ENCODE measurements at regions not wholly inside any gene's neighbourhood (a gene's known extent, or its start where the extent isn't known, plus 50 kb on each side); places are given as distances from the start of the nearest gene placed in this dataset.
"Not testable (repeated sequence)": the region's sequence is repeated elsewhere in the genome, so short reads cannot be mapped to it uniquely, and the experiment has no call there.

DNA sequence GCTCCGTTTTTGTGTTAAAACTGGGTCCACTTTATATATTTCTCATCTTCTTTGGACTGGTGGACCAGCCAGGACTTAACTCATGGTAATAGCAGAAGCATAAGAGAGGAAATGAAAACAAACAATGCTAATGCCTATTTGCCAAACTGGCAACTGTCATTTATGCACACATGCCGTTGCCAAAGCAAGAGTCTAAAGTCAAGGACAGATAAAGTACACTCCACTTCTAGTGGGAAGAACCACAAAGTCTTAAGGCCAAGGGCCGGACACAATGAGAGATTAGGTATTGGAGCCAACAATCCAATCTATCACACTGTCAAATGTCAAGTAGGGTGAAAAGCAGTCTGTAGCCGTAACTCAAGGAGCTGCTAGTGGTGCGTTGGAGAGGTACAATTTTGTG is 157.7 kb downstream of the LYPLAL1 start:
- Histone ChIP-seq H3K4me1 (ENCODE audit: control insufficient read depth, insufficient read depth, low read length) (no peaks in the 10 kb centered on the region), H3K27me3 (ENCODE audit: control insufficient read depth, insufficient read depth, low read length, poor library complexity, severe bottlenecking) (no peaks in the 10 kb centered on the region), H3K4me3 (ENCODE audit: insufficient read depth, low read depth, low read length) (no peak overlapping the region), H3K36me3 (ENCODE audit: control insufficient read depth, insufficient read depth, low read length) (no peaks in the 10 kb centered on the region), H3K9me3 (ENCODE audit: control insufficient read depth, low read length) (no peaks in the 10 kb centered on the region), H3K27ac (ENCODE audit: insufficient read depth, low read depth, low read length, poor library complexity, severe bottlenecking) (no peak overlapping the region)
- WGBS, 2 experiments = 91 to 96% methylated on average over 5 of the region's 5 CpGs

DNA sequence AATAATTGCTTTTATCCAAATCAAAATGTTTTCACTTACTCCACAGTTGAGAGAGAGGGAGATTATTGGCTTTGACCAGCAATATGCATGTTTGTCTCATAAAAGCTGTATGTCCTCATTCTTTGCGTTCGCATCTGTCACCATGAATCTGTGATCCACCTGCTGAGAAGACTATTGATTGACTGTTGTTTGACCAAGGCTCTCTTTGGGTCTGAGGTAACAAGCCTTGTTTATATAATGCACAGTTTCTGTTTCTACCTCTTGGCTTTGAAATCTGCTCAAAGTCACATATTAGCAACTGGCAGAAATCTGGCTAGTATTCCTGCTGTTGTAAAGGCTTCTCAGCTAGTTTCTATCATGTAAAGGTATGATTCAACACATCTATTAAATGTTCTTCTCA is 157.0 kb downstream of the LYPLAL1 start:
- no peak overlapping the region for H3K4me3 ChIP-seq (ENCODE audit: insufficient read depth, low read depth, low read length)
- 75 to 76% methylated on average over 2 of the region's 2 CpGs for WGBS, 2 experiments
- H3K9me3 ChIP-seq (ENCODE audit: control insufficient read depth, low read length) = no peaks in the 10 kb centered on the region

DNA sequence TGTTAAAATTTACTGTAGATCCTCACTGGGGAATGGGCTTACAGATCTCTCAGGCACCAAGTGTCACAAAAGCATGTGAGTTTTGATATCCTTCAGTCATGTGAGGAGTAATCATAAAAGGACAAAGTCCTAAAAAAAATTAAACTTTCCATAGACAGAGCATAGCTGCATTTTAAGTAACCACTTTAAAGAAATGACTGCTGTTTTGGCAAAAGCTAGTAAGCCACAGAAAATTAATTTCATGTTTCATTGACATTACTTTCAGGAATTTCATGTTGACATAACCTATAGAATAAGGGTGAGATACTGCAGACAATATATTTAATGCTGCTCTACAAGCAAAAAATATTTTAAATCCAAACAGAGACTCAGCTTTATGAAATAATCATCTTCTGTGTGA is 156.3 kb downstream of the LYPLAL1 start:
- Histone ChIP-seq H3K4me3 (ENCODE audit: insufficient read depth, low read depth, low read length) (no peak overlapping the region), H3K27ac (ENCODE audit: insufficient read depth, low read depth, low read length, poor library complexity, severe bottlenecking) (no peak overlapping the region), H3K9me3 (ENCODE audit: control insufficient read depth, low read length) (no peaks in the 10 kb centered on the region), H3K27me3 (ENCODE audit: control insufficient read depth, insufficient read depth, low read length, poor library complexity, severe bottlenecking) (no peaks in the 10 kb centered on the region), H3K36me3 (ENCODE audit: control insufficient read depth, insufficient read depth, low read length) (no peaks in the 10 kb centered on the region), H3K4me1 (ENCODE audit: control insufficient read depth, insufficient read depth, low read length) (no peaks in the 10 kb centered on the region)

More for the DNA sequence above, 157.0 kb downstream of the LYPLAL1 start:
- no peak overlapping the region for H3K27ac ChIP-seq (ENCODE audit: insufficient read depth, low read depth, low read length, poor library complexity, severe bottlenecking)
- no peaks in the 10 kb centered on the region for H3K36me3 ChIP-seq (ENCODE audit: control insufficient read depth, insufficient read depth, low read length)
- no peaks in the 10 kb centered on the region for H3K4me1 ChIP-seq (ENCODE audit: control insufficient read depth, insufficient read depth, low read length)
- no peaks in the 10 kb centered on the region for H3K27me3 ChIP-seq (ENCODE audit: control insufficient read depth, insufficient read depth, low read length, poor library complexity, severe bottlenecking)

DNA sequence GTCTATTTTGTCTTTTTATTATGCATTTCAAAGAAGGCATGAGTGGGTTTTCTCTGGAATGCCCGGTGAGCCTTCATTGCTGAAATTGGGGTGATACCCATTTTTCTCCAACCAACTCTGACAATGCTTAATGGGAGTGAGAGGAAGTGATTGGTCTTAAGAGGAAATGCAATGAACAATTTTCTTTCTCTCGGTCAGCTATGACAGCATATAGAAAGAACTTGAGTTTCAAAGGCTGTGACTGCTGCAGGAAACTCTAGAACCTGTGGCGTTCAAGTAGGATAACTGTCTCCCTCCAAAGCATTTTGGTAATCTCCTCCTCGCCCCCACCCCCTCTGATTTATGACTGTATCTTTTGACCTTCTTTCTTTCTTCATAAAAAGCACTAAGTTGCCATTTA is 155.9 kb downstream of the LYPLAL1 start:
- H3K9me3 ChIP-seq (ENCODE audit: control insufficient read depth, low read length) = no peaks in the 10 kb centered on the region
- H3K36me3 ChIP-seq (ENCODE audit: control insufficient read depth, insufficient read depth, low read length) = no peaks in the 10 kb centered on the region
- no peak overlapping the region for H3K4me3 ChIP-seq (ENCODE audit: insufficient read depth, low read depth, low read length)
- WGBS, 2 experiments = 86 to 89% methylated on average over 4 of the region's 4 CpGs
- H3K27ac ChIP-seq (ENCODE audit: insufficient read depth, low read depth, low read length, poor library complexity, severe bottlenecking) = no peak overlapping the region
- H3K4me1 ChIP-seq (ENCODE audit: control insufficient read depth, insufficient read depth, low read length) = no peaks in the 10 kb centered on the region
- no peaks in the 10 kb centered on the region for H3K27me3 ChIP-seq (ENCODE audit: control insufficient read depth, insufficient read depth, low read length, poor library complexity, severe bottlenecking)

DNA sequence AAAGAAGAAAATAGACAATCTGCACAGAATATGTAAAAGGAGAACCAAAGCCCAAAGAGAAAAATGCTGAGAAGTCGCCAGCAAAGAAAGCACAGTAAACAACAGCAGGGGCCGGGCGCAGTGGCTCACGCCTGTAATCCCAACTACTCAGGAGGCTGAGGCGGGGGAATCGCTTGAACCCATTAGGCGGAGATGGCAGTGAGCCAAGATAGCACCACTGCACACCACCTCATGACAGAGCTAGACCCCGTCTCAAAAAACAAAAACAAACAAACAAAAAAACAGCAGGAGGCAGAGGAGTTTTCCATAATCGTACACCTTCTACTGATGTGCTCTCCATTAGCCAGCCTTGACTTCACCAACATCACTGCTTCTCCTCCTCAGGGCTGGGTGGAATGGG is 153.2 kb downstream of the LYPLAL1 start:
- no peaks in the 10 kb centered on the region for H3K27me3 ChIP-seq (ENCODE audit: control insufficient read depth, insufficient read depth, low read length, poor library complexity, severe bottlenecking)
- no peak overlapping the region for H3K27ac ChIP-seq (ENCODE audit: insufficient read depth, low read depth, low read length, poor library complexity, severe bottlenecking)
- no peaks in the 10 kb centered on the region for H3K4me1 ChIP-seq (ENCODE audit: control insufficient read depth, insufficient read depth, low read length)
- no peaks in the 10 kb centered on the region for H3K9me3 ChIP-seq (ENCODE audit: control insufficient read depth, low read length)
- H3K4me3 ChIP-seq (ENCODE audit: insufficient read depth, low read depth, low read length) = no peak overlapping the region
- WGBS, 2 experiments = 92% methylated on average over 9 of the region's 9 CpGs
- no peaks in the 10 kb centered on the region for H3K36me3 ChIP-seq (ENCODE audit: control insufficient read depth, insufficient read depth, low read length)

DNA sequence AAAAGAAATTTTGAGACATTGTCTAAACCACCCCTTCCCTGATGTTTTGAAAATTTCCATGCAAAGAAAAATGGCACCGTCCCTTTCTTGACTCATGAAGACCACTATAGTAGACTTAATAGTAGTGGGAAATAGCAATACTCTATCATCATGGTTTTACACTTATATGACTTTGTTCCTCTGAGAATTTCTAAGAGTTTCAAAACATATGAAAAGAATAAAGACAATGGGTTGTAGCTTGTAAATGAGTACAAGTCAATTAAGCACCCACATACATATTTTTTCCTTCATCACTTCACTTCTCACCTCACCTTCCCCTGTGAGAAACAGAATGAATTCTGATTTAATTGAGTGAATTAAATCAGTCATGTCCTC is 151.7 kb downstream of the LYPLAL1 start:
- Histone ChIP-seq H3K36me3 (ENCODE audit: control insufficient read depth, insufficient read depth, low read length) (no peaks in the 10 kb centered on the region), H3K4me1 (ENCODE audit: control insufficient read depth, insufficient read depth, low read length) (no peaks in the 10 kb centered on the region), H3K9me3 (ENCODE audit: control insufficient read depth, low read length) (no peaks in the 10 kb centered on the region), H3K27ac (ENCODE audit: insufficient read depth, low read depth, low read length, poor library complexity, severe bottlenecking) (no peak overlapping the region), H3K4me3 (ENCODE audit: insufficient read depth, low read depth, low read length) (no peak overlapping the region), H3K27me3 (ENCODE audit: control insufficient read depth, insufficient read depth, low read length, poor library complexity, severe bottlenecking) (no peaks in the 10 kb centered on the region)
- no CpG with 5 or more reads among the region's 1 CpG for WGBS, 2 experiments

DNA sequence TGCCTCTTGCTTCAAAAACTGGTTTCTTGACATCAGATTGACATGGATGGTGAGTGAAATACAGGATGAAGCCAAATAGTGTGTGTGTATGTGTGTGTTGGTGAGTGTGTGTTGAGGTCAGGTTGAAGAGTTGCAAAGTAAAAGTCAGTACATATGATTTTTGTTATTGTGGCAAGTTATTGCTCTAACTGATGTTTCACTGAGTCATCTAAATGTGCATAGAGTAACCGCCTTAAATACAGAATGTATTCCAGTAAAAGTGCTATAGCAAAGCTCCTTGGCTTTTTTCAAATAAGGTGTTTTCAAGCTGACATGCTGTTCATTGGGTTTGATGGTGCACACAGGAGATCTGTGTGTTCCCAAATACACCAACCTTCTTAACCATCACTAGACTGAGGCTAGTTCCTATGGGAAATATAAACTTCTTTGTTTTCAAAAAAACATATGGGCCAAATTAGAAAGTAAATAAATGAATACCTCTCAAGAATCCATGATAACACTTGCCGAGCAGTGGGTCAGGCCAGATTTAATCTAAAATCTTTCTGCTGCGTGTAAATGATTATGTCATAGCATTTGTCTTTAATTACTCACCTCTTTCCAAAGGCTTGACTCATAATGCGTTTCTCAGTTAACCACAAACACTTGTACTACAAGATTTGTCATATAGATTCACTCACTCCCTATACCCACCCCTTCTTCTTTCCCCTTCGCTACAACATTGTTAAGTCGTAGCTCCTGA is 151.1 kb downstream of the LYPLAL1 start:
- no peak overlapping the region for H3K27ac ChIP-seq (ENCODE audit: insufficient read depth, low read depth, low read length, poor library complexity, severe bottlenecking)
- 96 to 97% methylated on average over 6 of the region's 6 CpGs for WGBS, 2 experiments
- H3K4me1 ChIP-seq (ENCODE audit: control insufficient read depth, insufficient read depth, low read length) = no peaks in the 10 kb centered on the region
- H3K36me3 ChIP-seq (ENCODE audit: control insufficient read depth, insufficient read depth, low read length) = no peaks in the 10 kb centered on the region
- H3K4me3 ChIP-seq (ENCODE audit: insufficient read depth, low read depth, low read length) = no peak overlapping the region
- H3K9me3 ChIP-seq (ENCODE audit: control insufficient read depth, low read length) = no peaks in the 10 kb centered on the region
- H3K27me3 ChIP-seq (ENCODE audit: control insufficient read depth, insufficient read depth, low read length, poor library complexity, severe bottlenecking) = no peaks in the 10 kb centered on the region

DNA sequence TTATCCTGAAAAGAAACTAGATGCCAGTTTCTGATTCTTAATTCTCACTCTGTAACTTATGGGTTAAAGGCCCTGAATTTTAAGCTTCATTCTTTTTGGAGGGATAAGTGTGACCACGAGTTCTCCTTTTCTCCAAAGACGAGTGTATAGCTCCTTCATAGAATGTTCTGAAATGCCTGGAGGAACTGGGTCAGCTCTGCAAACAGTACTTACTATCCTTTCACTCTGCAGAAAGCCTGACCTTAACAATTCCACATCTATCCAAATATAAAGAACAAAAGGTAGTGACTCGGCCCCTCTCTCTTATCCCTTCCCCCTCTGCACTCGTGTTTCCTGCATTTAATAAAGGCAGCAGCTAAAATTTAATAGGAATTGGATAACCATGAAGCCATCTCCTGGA is 150.5 kb downstream of the LYPLAL1 start:
- WGBS, 2 experiments = 74 to 80% methylated on average over 2 to 4 of the region's 4 CpGs
- Histone ChIP-seq H3K4me1 (ENCODE audit: control insufficient read depth, insufficient read depth, low read length) (no peaks in the 10 kb centered on the region), H3K9me3 (ENCODE audit: control insufficient read depth, low read length) (no peaks in the 10 kb centered on the region), H3K27me3 (ENCODE audit: control insufficient read depth, insufficient read depth, low read length, poor library complexity, severe bottlenecking) (no peaks in the 10 kb centered on the region), H3K4me3 (ENCODE audit: insufficient read depth, low read depth, low read length) (no peak overlapping the region), H3K36me3 (ENCODE audit: control insufficient read depth, insufficient read depth, low read length) (no peaks in the 10 kb centered on the region), H3K27ac (ENCODE audit: insufficient read depth, low read depth, low read length, poor library complexity, severe bottlenecking) (no peak overlapping the region)

DNA sequence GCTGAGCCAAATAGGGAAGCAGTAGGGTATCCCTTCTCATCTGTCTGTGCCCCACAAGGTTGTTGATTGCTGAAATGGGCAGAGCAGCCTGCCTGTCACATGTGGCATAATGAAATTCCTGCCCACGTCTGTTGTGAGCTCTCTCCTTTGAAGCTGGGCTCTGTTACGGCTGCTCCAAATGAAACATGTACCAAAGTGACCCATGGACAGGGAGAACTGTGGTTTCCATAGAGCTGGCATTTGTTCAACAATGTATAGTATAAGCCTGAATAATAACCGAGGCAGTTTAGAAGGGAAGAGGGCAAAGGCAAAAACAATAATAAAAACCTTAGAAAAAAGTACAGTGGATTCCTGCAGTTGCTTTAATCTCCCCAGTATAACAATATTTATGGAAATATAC is 149.7 kb downstream of the LYPLAL1 start:
- WGBS, 2 experiments = 84 to 92% methylated on average over 3 of the region's 3 CpGs
- no peak overlapping the region for H3K4me3 ChIP-seq (ENCODE audit: insufficient read depth, low read depth, low read length)
- H3K27me3 ChIP-seq (ENCODE audit: control insufficient read depth, insufficient read depth, low read length, poor library complexity, severe bottlenecking) = no peaks in the 10 kb centered on the region
- H3K36me3 ChIP-seq (ENCODE audit: control insufficient read depth, insufficient read depth, low read length) = no peaks in the 10 kb centered on the region
- no peaks in the 10 kb centered on the region for H3K9me3 ChIP-seq (ENCODE audit: control insufficient read depth, low read length)
- H3K4me1 ChIP-seq (ENCODE audit: control insufficient read depth, insufficient read depth, low read length) = no peaks in the 10 kb centered on the region
- H3K27ac ChIP-seq (ENCODE audit: insufficient read depth, low read depth, low read length, poor library complexity, severe bottlenecking) = no peak overlapping the region

DNA sequence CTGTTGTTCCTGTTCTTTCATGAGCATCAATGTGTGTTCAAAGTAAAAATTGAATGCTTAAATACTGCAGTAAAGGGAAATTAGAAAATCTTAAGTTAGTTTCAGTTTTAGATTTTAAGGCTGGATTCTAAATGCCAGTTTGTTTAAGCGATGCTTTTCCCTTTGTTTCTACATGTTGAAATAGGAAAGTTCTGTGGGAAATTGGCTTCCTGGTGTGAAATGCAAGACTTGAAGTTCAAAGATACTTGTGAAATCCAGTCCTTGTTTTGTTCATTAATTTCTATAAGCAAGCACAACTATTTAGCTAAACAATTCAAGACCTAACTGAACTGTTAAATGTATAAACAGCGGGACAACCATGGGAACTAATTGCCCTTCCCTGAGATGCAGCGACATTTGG is 149.1 kb downstream of the LYPLAL1 start:
- Histone ChIP-seq H3K9me3 (ENCODE audit: control insufficient read depth, low read length) (no peaks in the 10 kb centered on the region), H3K4me1 (ENCODE audit: control insufficient read depth, insufficient read depth, low read length) (no peaks in the 10 kb centered on the region), H3K27me3 (ENCODE audit: control insufficient read depth, insufficient read depth, low read length, poor library complexity, severe bottlenecking) (no peaks in the 10 kb centered on the region), H3K27ac (ENCODE audit: insufficient read depth, low read depth, low read length, poor library complexity, severe bottlenecking) (no peak overlapping the region), H3K36me3 (ENCODE audit: control insufficient read depth, insufficient read depth, low read length) (no peaks in the 10 kb centered on the region), H3K4me3 (ENCODE audit: insufficient read depth, low read depth, low read length) (no peak overlapping the region)
- WGBS, 2 experiments = 93 to 99% methylated on average over 3 of the region's 3 CpGs

DNA sequence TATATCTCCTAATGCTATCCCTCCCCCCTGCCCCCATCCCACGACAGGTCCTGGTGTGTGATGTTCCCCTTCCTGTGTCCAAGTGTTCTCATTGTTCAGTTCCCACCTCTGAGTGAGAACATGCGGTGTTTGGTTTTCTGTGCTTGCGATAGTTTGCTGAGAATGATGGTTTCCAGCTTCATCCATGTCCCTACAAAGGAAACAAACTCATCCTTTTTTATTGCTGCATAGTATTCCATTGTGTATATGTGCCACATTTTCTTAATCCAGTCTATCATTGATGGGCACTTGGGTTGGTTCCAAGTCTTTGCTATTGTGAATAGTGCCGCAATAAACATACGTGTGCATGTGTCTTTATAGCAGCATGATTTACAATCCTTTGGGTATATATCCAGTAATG is 146.9 kb downstream of the LYPLAL1 start:
- H3K4me1 ChIP-seq (ENCODE audit: control insufficient read depth, insufficient read depth, low read length); H3K4me3 ChIP-seq (ENCODE audit: insufficient read depth, low read depth, low read length); H3K27me3 ChIP-seq (ENCODE audit: control insufficient read depth, insufficient read depth, low read length, poor library complexity, severe bottlenecking); H3K9me3 ChIP-seq (ENCODE audit: control insufficient read depth, low read length); H3K36me3 ChIP-seq (ENCODE audit: control insufficient read depth, insufficient read depth, low read length); H3K27ac ChIP-seq (ENCODE audit: insufficient read depth, low read depth, low read length, poor library complexity, severe bottlenecking): not testable (repeated sequence)
- 96 to 97% methylated on average over 3 of the region's 5 CpGs for WGBS, 2 experiments
